ACHN (cell line): ENCODE measurements at regions not wholly inside any gene's neighbourhood (a gene's known extent, or its start where the extent isn't known, plus 50 kb on each side); places are given as distances from the start of the nearest gene placed in this dataset.
"Not testable (repeated sequence)": the region's sequence is repeated elsewhere in the genome, so short reads cannot be mapped to it uniquely, and the experiment has no call there.

ENCODE experiments used
- DNase-seq: peaks from one replicate; pipeline ENCODE4 v3.0.0-alpha.2; 2015
- in situ Hi-C: cut with HindIII; loops from 2 replicates; pipeline ENCODE4 v1.10.0; 2017; ENCODE audit warnings: low sequenced_read_pairs, low pct_ligation_motif_present, low pct_unique_long_range_greater_than_20kb

DNA sequence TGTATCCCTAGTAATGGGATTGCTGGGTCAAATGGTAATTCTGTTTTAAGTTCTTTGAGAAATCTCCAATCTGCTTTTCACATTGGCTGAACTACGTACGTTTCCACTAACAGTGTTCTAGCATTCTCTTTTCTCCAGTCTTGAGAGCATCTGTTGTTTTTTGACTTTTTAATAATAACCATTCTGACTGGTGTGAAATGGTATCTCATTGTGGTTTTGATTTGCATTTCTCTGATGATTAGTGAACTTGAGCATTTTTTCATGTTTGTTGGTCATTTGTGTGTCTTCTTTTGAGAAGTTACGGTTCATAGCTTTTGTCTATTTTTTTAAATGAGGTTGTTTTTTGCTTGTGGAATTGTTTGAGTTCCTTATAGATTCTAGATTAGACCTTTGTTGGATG lies 72.5 kb upstream of the BCL6 start:
- in situ Hi-C loops, DNase-seq: not testable (repeated sequence)

GRCh38 chr3:187821616-187822317 lies 76.5 kb upstream of the BCL6 start:
- DNase-seq, result no peak
- in situ Hi-C loops, result no loop called here

DNA sequence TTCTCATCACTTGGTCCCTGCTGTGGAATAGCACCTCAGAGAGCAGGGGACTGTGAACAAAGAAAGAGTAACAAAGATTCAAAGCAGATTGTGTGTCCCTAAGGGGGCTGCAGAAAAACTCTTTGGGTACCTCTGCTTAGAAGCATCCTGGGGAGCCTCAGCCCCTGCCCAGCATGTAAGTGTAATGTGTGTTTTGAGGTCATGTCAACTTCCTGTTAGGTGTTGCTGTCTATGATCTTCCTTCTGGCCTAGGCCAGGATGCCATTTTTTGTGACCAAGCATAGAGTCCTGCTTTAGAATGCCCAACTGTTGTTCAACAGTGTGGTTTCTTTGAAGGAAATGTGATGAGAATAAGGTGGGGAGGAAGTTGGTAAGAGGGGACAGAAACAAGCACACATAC lies 77.1 kb upstream of the BCL6 start:
- in situ Hi-C loops, result no loop called here

DNA sequence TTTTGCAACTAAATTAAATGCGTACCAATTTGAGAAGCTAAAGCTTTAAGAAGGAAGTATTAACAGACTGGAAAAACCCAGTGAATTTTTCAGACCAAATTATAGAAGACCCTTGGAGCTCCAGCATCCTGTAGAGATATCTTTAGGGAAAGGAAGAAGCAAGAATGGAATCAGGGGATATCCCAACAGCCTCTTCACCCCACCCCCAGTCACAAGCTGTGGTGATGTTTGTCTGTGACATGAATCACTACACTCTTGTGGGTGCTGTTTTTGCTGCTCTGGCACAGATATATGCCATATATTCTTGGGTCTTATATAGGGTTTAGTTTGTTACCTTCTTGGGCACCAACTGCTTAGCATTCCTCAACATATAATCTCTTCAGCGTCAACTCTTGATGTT lies 78.5 kb upstream of the BCL6 start:
- in situ Hi-C loops, result no loop called here
- no peak for DNase-seq

More for the DNA sequence above, 77.1 kb upstream of the BCL6 start:
- DNase-seq, result no peak

DNA sequence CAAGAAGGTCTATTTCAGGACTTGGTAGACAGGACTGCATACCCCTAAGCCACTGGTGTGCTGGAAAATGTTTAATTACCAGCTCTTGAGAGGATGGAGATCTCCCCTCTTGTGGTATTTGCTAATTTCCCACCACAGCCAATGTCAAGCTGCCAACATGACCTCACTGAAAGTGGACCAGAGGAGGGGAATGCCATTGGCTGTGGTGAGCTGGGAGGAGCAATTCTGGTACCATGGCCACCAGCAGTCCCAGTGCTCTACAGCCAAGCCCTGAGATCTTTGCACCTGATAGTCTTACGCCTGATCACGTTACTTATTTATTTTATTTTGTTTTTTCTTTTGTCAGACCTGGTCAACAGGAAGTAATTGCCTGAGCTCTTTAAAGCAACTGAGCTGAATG lies 82.5 kb upstream of the BCL6 start:
- no peak for DNase-seq
- in situ Hi-C loops, result no loop called here

- no peak for DNase-seq
- in situ Hi-C loops, result no loop called here
Measured at GRCh38 chr3:187828579-187829452, 83.5 kb upstream of the BCL6 start.

GRCh38 chr3:187830181-187830580 lies 84.9 kb upstream of the BCL6 start:
- in situ Hi-C loops, result no loop called here
- no peak for DNase-seq

DNA sequence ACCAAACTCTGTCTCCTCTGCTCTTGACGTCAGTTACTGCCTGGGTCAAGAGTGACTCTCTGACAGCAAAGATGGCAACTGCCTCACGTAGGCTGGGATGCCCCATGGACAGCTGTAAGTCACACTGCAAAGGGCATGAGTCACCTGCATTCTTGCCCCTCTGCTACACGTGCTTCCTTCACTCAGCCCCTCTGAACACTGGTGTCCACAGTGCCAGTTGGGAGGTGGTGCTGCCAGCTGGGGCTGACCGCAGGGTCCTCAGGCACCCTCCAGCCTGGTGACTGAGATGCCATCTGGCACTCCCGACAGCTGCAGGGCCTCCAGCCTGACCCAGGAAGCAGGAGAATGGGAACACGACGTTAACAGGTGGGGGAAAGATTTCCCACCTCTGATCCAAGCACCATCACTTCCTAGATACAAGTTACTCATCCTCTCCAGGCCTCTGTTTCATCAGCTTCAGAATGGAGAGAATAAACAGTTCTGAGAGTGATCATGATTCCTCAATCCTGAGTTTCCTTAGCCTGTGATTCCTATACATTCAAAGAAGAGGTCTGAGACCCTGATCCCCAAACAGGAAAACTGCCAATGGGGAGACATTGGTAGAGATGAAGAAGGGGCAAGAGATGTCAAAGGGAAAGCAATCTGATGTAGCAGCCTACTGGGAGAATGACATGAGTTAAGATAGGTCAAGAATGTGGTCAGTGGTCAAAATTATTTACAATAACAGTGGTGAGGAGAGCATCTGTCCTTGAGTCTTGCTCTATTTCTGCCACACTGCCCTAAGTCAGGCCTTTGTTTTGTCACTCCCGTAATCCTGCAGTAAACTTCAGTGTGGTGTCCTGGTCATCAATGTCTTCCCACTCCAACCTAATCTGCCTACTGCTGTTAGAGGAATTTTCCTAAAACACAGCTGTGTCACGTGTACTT lies 86.1 kb upstream of the BCL6 start:
- in situ Hi-C loops, result no loop called here
- no peak for DNase-seq

DNA sequence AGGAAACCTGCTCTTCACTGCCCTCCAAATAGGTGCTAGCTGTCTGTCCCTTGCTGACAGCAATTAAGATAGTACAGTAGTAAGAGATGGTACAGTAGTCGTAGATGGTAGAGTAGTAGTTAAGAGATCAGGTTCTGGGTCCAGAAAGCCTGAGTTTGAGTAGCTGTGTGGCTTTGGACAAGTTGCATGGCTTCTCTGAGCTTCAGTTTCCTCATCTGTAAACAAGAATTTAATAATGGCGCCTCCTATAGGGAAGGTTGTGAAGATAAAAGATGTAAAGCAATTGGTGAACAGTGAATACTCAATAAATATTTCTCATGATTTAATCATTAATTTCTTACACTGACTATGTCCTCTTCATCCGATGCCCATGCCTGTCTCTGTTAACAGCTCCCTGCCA lies 86.9 kb upstream of the BCL6 start:
- in situ Hi-C loops, result no loop called here

GRCh38 chr3:187833375-187833774 lies 88.1 kb upstream of the BCL6 start:
- no peak for DNase-seq
- in situ Hi-C loops, result no loop called here

More for the DNA sequence above, 86.9 kb upstream of the BCL6 start:
- no peak for DNase-seq

DNA sequence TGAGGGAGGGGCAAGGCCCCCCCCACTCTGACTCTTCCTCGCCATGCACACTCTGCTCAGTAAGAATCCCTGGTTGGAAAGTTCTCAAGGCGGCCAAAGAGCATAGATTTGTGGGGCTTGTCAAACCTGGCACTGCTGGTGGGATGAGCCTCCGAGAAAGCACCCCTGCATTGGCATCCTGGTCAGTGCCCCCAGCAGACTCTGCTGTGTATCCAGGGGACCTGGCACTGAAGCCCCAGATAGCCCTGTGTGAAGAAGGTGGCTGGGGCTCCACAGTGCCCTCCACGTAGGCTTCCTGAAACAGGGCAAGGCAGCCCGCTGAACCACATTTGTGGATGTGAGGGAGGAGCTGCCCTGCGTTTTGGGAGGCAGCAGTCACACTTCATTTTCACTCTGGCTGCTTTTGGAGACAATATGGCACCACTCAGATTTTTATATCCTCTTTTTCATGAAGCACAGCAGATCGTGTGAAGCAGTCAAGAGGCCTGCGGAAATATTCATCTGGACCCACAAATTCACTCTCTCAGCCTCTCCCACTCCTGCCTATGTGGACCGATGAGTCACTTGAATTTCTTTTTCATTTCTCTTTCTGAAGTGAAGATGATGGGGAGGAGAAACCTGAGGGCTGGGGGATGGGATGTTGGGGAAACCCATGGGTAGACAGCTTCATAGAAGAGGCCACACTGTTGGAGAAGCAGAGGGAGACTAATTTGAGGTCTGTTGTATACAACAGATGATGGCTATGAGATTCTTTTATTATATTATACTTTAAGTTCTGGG lies 88.7 kb upstream of the BCL6 start:
- in situ Hi-C loops, result no loop called here
- DNase-seq, result no peak

DNA sequence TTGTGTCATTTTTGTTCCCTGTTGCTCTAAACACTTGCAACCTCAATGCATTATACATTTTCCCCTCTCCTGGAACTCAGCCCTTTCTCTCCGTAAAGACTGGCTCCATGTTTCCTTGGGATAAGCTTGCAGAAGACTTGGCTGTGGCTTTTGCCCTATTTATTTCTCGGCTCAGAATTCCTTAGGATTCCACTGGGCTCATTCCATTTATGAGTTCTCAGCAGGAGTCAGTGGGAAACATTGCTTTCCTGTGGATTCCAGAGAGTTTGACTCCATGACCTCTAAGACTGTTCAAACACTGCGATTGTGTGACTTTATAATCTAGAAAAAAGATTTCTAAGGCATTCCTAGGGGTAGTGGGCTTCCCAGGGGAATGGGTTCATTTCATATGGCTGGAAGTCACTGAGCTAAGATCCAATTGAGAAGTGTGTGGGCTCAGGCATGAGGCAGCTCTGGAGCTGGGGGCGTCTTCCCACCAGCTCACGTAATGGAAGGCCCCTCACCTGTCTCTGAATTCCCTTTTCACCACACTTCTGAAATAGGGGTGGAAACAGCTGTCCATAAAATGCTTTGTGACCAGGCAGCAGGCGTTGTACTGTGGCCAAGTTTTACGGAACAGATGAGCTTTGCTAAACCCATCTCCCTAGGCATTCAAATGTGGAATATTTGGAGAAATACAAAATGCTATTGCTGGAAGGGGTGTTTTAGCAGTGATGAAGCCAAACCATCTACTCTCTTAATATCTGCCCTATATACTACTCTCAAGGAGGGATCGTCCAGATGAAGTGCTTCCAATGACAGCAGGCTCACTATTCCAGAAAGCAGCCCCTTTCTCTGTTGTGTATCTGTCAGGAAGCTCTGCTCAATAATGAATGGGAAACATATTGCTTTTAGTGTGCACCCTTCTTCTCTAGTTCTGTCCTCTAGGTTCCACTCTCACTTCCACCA lies 91.8 kb upstream of the BCL6 start:
- in situ Hi-C loops, result no loop called here
- no peak for DNase-seq

DNA sequence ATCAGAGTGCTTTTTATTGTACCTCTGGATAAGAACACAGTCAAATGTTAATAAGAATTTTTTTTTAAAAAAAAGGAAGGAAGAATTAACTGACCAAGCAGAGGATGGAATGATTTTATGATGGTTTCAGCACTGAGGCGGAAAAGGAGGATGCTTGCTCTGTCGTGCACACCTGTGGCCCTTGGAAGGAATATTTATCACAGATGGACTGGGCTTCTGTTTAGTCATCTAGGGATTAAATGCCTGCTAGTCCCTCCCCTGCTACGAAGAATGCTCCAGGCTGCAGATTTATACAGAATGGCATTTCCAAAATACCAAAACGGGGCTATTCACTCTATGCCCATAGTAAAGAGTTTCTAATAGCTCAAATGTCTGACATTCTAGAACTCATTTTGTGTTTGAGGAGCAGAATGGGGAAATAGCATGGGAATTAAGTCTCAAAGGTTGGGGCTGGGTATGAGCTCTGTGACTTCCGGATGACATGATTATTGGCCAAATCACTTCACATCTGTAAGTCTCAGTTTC lies 92.8 kb upstream of the BCL6 start:
- in situ Hi-C loops, result no loop called here

DNA sequence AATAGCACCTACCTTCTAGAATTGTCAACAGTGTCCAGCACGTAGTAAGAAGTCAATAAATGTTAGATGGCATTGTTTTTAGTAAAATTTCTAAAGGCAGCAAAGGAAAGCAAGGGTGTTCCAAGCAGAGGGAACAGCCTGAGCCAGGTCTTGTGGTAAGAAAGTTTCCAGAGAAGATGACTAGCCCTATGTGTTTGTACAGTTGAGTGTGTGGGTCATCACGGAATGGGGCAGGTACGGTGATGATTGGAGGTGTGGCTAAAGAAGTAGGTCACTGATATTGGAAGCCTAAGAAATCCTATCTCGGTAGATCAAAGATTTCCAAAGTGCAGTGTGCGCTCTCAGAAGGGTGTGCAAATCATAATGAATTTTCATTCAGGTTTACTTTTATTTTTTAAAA lies 94.2 kb upstream of the BCL6 start:
- in situ Hi-C loops, result no loop called here
- DNase-seq, result no peak

More for the DNA sequence above, 92.8 kb upstream of the BCL6 start:
- DNase-seq, result no peak

- no peak for DNase-seq
- in situ Hi-C loops, result no loop called here
Measured at GRCh38 chr3:187840856-187841255, 95.6 kb upstream of the BCL6 start.

GRCh38 chr3:187841560-187841959 lies 96.3 kb upstream of the BCL6 start:
- no peak for DNase-seq
- in situ Hi-C loops, result no loop called here

DNA sequence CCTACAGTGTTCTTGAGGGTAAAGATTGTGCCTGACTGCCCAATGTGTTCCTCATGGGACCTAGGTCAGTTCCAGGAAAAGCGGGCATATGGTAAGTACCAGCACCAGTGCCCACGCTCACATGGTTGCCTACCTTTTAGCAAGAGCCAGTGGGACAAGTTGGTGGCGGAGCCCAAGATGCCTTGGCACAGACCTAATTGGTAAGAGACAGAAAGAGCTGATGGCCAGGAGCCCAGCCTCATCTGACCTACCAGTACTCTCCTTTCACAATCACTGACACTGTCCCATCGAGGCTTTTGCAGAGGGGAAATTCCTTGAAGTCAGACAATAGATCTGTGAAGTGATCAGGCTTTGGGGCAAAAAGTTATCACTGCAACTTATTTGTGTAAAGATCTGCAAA lies 98.4 kb upstream of the BCL6 start:
- DNase-seq, result no peak
- in situ Hi-C loops, result no loop called here
